IPS-NIHi11 (cell line): ENCODE measurements at regions not wholly inside any gene's neighbourhood (a gene's known extent, or its start where the extent isn't known, plus 50 kb on each side); places are given as distances from the start of the nearest gene placed in this dataset.

ENCODE experiments used
- DNase-seq: peaks from one replicate; pipeline ENCODE4 v3.0.0; 2012; ENCODE audit warnings: mixed read lengths, low spot score

- no peak for DNase-seq
Measured at GRCh38 chr7:116148108-116148507, 62.2 kb upstream of the TES start.

GRCh38 chr7:116148626-116149025 lies 61.7 kb upstream of the TES start:
- no peak for DNase-seq

DNA sequence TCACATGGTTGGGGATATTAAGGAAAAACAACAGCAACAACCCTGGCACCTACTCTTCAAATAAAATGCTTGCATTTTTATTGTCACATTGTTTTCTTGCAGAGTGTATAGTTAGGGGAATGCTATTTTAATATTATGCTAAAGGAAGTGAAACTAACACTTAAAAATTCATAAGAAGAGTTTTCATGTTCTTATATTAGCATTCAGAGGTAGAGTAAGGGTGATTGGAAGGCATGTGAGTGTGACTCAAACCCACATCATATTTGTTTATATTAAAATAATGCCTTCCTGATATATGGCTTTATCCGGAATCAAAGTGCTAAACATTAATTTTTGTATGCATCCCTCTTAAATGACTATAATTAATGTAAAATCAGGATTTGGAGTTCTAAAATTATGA lies 59.8 kb upstream of the TES start:
- no peak for DNase-seq

DNA sequence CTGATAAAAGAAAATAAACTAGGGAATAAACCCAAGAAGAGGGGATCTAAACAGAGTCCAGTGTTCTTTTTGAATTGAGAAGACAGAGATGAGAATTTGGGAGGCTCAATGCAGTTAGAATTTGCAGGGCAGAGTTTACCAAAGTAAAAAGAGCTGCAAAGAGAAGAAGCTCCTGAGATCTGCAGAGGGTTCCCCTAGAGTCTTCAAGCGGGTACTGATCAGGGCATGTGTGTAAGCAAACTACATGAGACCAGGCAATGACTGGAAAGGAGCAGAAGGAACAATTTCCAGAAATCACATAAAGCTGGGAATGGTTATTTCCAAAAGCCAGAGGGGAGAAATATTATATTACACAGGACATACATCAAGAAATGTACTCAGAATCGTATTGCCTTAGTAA lies 58.1 kb upstream of the TES start:
- no peak for DNase-seq

- no peak for DNase-seq
Measured at GRCh38 chr7:116153050-116153449, 57.3 kb upstream of the TES start.

DNA sequence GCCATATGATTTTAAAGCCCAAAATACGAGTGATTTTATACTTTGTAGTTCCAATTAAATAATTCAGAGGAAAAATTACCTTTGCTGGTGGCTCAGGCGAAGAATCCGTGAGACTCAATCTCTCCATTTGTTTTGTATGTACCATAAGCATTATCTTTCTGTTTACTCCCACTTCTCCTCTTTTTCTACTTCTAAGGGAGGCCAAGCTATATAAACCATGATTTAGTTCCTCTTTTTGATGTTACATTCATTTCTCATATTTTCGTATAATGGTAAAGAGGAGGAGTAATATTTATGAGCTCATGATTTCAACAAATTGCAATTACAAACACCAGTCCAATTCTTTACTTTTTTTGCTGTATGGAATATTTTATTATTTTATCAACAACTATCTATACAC lies 50.6 kb upstream of the TES start:
- DNase-seq, result no peak
